C4-2B (cell line): ENCODE measurements at regions not wholly inside any gene's neighbourhood (a gene's known extent, or its start where the extent isn't known, plus 50 kb on each side); places are given as distances from the start of the nearest gene placed in this dataset.

Experiments used
- CTCF ChIP-seq: fragments of 450-650 bp; conservative IDR thresholded peaks from 2 replicates; pipeline ENCODE4 v1.5.1; 2017; ENCODE audit warnings: mild to moderate bottlenecking
- ZFX ChIP-seq: fragments of 450-650 bp; IDR thresholded peaks from 2 replicates; pipeline ENCODE4 v1.6.1; 2017

GRCh38 chr12:88665071-88665470 is 84.8 kb upstream of the KITLG start:
- TF ChIP-seq CTCF (no peak), ZFX (no peak)
